ENCODE measurements at regions not wholly inside any gene's neighbourhood (a gene's known extent, or its start where the extent isn't known, plus 50 kb on each side); places are given as distances from the start of the nearest gene placed in this dataset.

GRCh38 chr2:33681364-33681757, 82.3 kb upstream of the FAM98A start:
- ChIA-PET POLR2A (no interaction called here), CTCF (interaction anchor here (0.7 to 1.5 kb wide), 4 partner anchors 8 to 331 kb away, joined by 3 to 5 read pairs (median 3); no protein-coding TSS in a partner anchor)
- ATAC-seq: peak; percentile 59
- no peak overlapping the region for H3K27ac Mint-ChIP-seq
- peaks cover 38% of the 10 kb centered on the region for H3K4me1 Mint-ChIP-seq
- H3K36me3 Mint-ChIP-seq: peaks cover 17% of the 10 kb centered on the region
- TF ChIP-seq ATF3 (CRISPR knock-in tag; conservative IDR thresholded peaks at IDR 0.05) (no peak), ZNF425 (CRISPR knock-in tag; conservative IDR thresholded peaks at IDR 0.05) (no peak), NFYB (CRISPR knock-in tag; conservative IDR thresholded peaks at IDR 0.05; ENCODE audit: low read depth) (no peak)
- peaks cover 18% of the 10 kb centered on the region for H3K9me3 Mint-ChIP-seq
- H3K4me3 Mint-ChIP-seq: no peak overlapping the region
- H3K27me3 Mint-ChIP-seq (ENCODE audit: low read depth): no peaks in the 10 kb centered on the region
- DNase-seq (ENCODE audit: low spot score): no peak

GRCh38 chr2:33680644-33681363, 81.7 kb upstream of the FAM98A start:
- ChIA-PET CTCF (interaction anchor here (1.5 kb wide), 2 partner anchors 7 to 102 kb away, joined by 3 to 5 read pairs; no protein-coding TSS in a partner anchor), POLR2A (no interaction called here)
- Mint-ChIP-seq H3K9me3 (peaks cover 14% of the 10 kb centered on the region), H3K36me3 (peaks cover 12% of the 10 kb centered on the region), H3K4me1 (peaks cover 38% of the 10 kb centered on the region), H3K4me3 (no peak overlapping the region; the same call in 1 of the 2 replicates), H3K27me3 (ENCODE audit: low read depth) (no peaks in the 10 kb centered on the region), H3K27ac (no peak overlapping the region)
- no peak for DNase-seq (ENCODE audit: low spot score)
- ATAC-seq: peak; percentile 45
- TF ChIP-seq PRDM15 (CRISPR knock-in tag; IDR thresholded peaks at IDR 0.05) (no peak), ZNF317 (CRISPR knock-in tag; IDR thresholded peaks at IDR 0.05; ENCODE audit: borderline replicate concordance, low read depth) (no peak), CTCF (IDR thresholded peaks at IDR 0.05) (no peak), ZNF671 (CRISPR knock-in tag; IDR thresholded peaks at IDR 0.05) (no peak), IRF1 (CRISPR knock-in tag; IDR thresholded peaks at IDR 0.05) (no peak), E2F1 (CRISPR knock-in tag; IDR thresholded peaks at IDR 0.05) (no peak), ELF4 (CRISPR knock-in tag; IDR thresholded peaks at IDR 0.05; ENCODE audit: low read depth) (no peak), NFE2L1 (CRISPR knock-in tag; IDR thresholded peaks at IDR 0.05) (no peak), ZNF263 (CRISPR knock-in tag; IDR thresholded peaks at IDR 0.05; ENCODE audit: low read depth) (no peak)

All from WTC11 (cell line).